ENCODE measurements at regions not wholly inside any gene's neighbourhood (a gene's known extent, or its start where the extent isn't known, plus 50 kb on each side); places are given as distances from the start of the nearest gene placed in this dataset.

DNA sequence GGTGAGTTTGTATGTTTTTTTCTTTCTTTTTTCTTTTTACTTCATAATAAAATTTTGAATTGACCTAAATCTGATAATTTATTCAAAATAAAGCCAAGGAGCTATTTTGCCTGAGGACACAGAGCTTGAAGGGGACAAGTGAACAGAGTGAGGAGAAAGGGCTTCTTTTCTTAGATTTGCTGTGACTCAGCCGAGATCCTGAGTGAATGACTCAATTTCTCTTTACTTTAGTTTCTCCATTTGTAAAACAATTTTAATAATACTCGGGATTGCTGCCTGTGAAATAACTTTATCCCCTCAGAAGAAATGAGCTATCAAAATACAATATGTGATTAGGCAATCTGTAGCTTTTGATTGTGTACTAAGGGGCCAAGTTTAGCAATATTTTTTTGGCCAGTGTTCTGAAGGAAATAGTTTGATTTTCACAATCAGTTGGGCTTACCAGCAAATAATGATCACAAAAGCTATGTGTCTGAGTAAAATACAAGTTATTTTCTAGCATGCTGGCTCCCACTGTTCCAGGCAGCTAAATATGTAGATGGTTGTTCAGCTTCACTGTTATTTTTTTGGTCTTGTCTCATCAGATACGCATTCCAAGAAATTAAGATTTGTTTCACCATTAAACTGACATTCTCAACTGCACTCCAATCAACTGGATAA lies 437.5 kb downstream of the FGF9 start:
- DNase-seq: no peak
- H3K27me3 ChIP-seq (replicated peaks in 2 of 5; ENCODE audit: control insufficient read depth in 4 of 5, insufficient read depth in 5 of 5, low read length in 4 of 5): peaks cover 0 to 2% (median 0%) of the 10 kb centered on the region in 5 experiments
- CTCF ChIA-PET: interaction anchor here (0.9 to 1.0 kb wide), 2 partner anchors 9 to 24 kb away, joined by 3 to 4 read pairs; no protein-coding TSS in a partner anchor
- POLR2A ChIA-PET: no interaction called here
- H3K36me3 ChIP-seq (ENCODE audit: control insufficient read depth in 4 of 4, insufficient read depth in 4 of 4, low read length in 3 of 4): no peaks in the 10 kb centered on the region
- H3K9me3 ChIP-seq (ENCODE audit: control extremely low read depth in 1 of 5, control insufficient read depth in 4 of 5, insufficient read depth in 2 of 5, low read depth in 1 of 5, low read length in 4 of 5): peaks cover 0 to 9% (median 8%) of the 10 kb centered on the region in 5 experiments
- no peaks in the 10 kb centered on the region for H3K4me1 ChIP-seq (ENCODE audit: control extremely low read depth in 1 of 4, control insufficient read depth in 4 of 4, insufficient read depth in 4 of 4, low read length in 3 of 4)
- H3K27ac ChIP-seq (ENCODE audit: insufficient read depth in 1 of 2, low read depth in 1 of 2, low read length in 2 of 2, poor library complexity in 1 of 2, severe bottlenecking in 2 of 2): no peak overlapping the region
- WGBS (ENCODE audit: insufficient coverage): no CpG with 5 or more reads among the region's 3 CpGs
- H3K4me3 ChIP-seq (ENCODE audit: control insufficient read depth in 1 of 7, extremely low read depth in 1 of 7, insufficient read depth in 4 of 7, low read depth in 2 of 7, low read length in 6 of 7): no peak overlapping the region

DNA sequence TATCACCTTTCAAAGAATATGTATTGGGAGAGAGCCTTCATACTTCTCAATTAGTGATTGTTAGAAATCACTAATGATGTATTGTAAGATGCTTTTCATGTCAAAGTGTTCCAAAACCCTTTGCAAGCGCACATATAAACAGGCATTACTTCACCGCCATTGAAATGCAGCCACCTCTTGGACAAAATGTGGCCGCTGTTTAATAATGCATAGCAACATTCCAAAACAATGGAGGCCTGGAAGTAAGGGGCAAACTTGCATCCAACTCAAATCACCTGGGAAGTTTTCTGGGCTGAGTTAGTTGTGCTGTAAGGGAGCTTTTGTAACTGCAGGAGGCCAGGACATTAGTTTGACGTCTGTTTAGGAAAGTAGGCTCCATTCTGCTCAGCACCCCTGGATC lies 438.1 kb downstream of the FGF9 start:
- H3K27me3 ChIP-seq (replicated peaks in 2 of 5; ENCODE audit: control insufficient read depth in 4 of 5, insufficient read depth in 5 of 5, low read length in 4 of 5): peaks cover 0 to 2% (median 0%) of the 10 kb centered on the region in 5 experiments
- POLR2A ChIA-PET: no interaction called here
- 100% methylated on average over 2 of the region's 4 CpGs for WGBS (ENCODE audit: insufficient coverage)
- H3K4me1 ChIP-seq (ENCODE audit: control extremely low read depth in 1 of 4, control insufficient read depth in 4 of 4, insufficient read depth in 4 of 4, low read length in 3 of 4): peaks cover 0 to under 1% (median under 1%) of the 10 kb centered on the region in 4 experiments
- no peak overlapping the region for H3K27ac ChIP-seq (ENCODE audit: insufficient read depth in 1 of 2, low read depth in 1 of 2, low read length in 2 of 2, poor library complexity in 1 of 2, severe bottlenecking in 2 of 2)
- H3K4me3 ChIP-seq (ENCODE audit: control insufficient read depth in 1 of 7, extremely low read depth in 1 of 7, insufficient read depth in 4 of 7, low read depth in 2 of 7, low read length in 6 of 7): no peak overlapping the region
- peaks cover 0 to 10% (median 8%) of the 10 kb centered on the region in 5 experiments for H3K9me3 ChIP-seq (ENCODE audit: control extremely low read depth in 1 of 5, control insufficient read depth in 4 of 5, insufficient read depth in 2 of 5, low read depth in 1 of 5, low read length in 4 of 5)
- H3K36me3 ChIP-seq (ENCODE audit: control insufficient read depth in 4 of 4, insufficient read depth in 4 of 4, low read length in 3 of 4): no peaks in the 10 kb centered on the region
- CTCF ChIA-PET: interaction anchor here (0.9 to 1.0 kb wide), 2 partner anchors 10 to 23 kb away, joined by 3 to 4 read pairs; no protein-coding TSS in a partner anchor
- DNase-seq: no peak

DNA sequence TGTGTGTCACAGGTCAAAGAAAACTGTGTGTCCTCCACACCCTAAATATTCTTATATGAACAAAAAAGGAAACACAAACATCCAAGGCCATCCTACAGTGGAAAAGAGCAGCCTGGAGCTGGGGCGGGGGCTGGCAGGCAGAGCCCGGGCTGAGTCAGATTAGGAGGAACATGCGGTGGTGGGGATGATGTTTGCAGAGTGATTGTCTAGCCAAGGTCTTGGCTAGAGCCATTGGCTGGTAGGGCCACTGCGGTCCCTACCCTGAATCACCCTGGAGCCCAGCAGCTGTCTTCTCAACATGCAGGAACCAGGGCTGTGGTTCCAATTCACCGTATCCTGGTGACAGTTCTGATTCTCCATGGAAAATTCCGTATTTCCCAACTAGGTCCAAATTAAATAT lies 439.5 kb downstream of the FGF9 start:
- H3K27ac ChIP-seq (ENCODE audit: insufficient read depth in 1 of 2, low read depth in 1 of 2, low read length in 2 of 2, poor library complexity in 1 of 2, severe bottlenecking in 2 of 2): no peak overlapping the region
- H3K36me3 ChIP-seq (ENCODE audit: control insufficient read depth in 4 of 4, insufficient read depth in 4 of 4, low read length in 3 of 4): no peaks in the 10 kb centered on the region
- CTCF ChIA-PET: no interaction called here
- peaks cover 0 to 2% (median 0%) of the 10 kb centered on the region in 5 experiments for H3K27me3 ChIP-seq (replicated peaks in 2 of 5; ENCODE audit: control insufficient read depth in 4 of 5, insufficient read depth in 5 of 5, low read length in 4 of 5)
- peaks cover 4 to 13% (median 9%) of the 10 kb centered on the region in 4 experiments for H3K4me1 ChIP-seq (ENCODE audit: control extremely low read depth in 1 of 4, control insufficient read depth in 4 of 4, insufficient read depth in 4 of 4, low read length in 3 of 4)
- no peak overlapping the region for H3K4me3 ChIP-seq (ENCODE audit: control insufficient read depth in 1 of 7, extremely low read depth in 1 of 7, insufficient read depth in 4 of 7, low read depth in 2 of 7, low read length in 6 of 7)
- 100% methylated on average over 3 of the region's 6 CpGs for WGBS (ENCODE audit: insufficient coverage)
- no peak for DNase-seq
- peaks cover 0 to 10% (median 8%) of the 10 kb centered on the region in 5 experiments for H3K9me3 ChIP-seq (ENCODE audit: control extremely low read depth in 1 of 5, control insufficient read depth in 4 of 5, insufficient read depth in 2 of 5, low read depth in 1 of 5, low read length in 4 of 5)
- POLR2A ChIA-PET: no interaction called here

DNA sequence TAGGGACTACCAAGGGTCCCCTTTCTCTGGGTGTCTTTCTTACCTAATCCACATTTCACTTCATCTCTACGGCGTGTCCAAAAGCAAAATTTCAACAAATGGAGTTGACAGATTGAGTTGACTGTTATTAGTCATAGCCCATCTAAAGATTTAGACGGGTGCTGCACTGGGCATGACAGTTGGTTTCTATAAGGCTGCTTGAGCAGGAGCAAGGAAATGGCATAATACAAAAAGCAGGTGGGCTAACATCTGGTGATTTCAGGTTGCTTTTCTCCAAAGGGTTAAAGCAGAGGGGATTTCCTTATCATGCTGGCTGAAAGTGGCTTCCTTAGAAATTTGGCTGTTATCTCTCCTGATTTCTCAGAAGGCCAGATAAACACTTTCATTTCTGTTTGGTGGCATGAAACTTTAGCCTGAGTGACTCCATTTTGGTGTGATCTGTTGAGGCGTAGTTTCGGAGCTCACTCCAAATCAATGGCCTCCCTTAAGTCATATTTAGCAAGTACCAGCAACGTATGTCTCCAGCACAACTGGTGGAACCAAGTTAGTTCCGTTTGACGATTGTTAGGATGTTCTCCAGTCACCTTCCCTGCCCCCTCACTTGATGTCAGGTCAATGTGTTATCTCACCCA lies 440.4 kb downstream of the FGF9 start:
- WGBS (ENCODE audit: insufficient coverage): 93% methylated on average over 8 of the region's 8 CpGs
- peaks cover 0 to 10% (median 8%) of the 10 kb centered on the region in 5 experiments for H3K9me3 ChIP-seq (ENCODE audit: control extremely low read depth in 1 of 5, control insufficient read depth in 4 of 5, insufficient read depth in 2 of 5, low read depth in 1 of 5, low read length in 4 of 5)
- peaks cover 0 to 2% (median 0%) of the 10 kb centered on the region in 5 experiments for H3K27me3 ChIP-seq (replicated peaks in 2 of 5; ENCODE audit: control insufficient read depth in 4 of 5, insufficient read depth in 5 of 5, low read length in 4 of 5)
- peaks cover 4 to 14% (median 9%) of the 10 kb centered on the region in 4 experiments for H3K4me1 ChIP-seq (ENCODE audit: control extremely low read depth in 1 of 4, control insufficient read depth in 4 of 4, insufficient read depth in 4 of 4, low read length in 3 of 4)
- no peak overlapping the region for H3K27ac ChIP-seq (ENCODE audit: insufficient read depth in 1 of 2, low read depth in 1 of 2, low read length in 2 of 2, poor library complexity in 1 of 2, severe bottlenecking in 2 of 2)
- ChIA-PET CTCF (no interaction called here), POLR2A (no interaction called here)
- peak in 1 of 3 donors; percentile 15 for DNase-seq
- H3K36me3 ChIP-seq (ENCODE audit: control insufficient read depth in 4 of 4, insufficient read depth in 4 of 4, low read length in 3 of 4): no peaks in the 10 kb centered on the region
- no peak overlapping the region for H3K4me3 ChIP-seq (ENCODE audit: control insufficient read depth in 1 of 7, extremely low read depth in 1 of 7, insufficient read depth in 4 of 7, low read depth in 2 of 7, low read length in 6 of 7)

DNA sequence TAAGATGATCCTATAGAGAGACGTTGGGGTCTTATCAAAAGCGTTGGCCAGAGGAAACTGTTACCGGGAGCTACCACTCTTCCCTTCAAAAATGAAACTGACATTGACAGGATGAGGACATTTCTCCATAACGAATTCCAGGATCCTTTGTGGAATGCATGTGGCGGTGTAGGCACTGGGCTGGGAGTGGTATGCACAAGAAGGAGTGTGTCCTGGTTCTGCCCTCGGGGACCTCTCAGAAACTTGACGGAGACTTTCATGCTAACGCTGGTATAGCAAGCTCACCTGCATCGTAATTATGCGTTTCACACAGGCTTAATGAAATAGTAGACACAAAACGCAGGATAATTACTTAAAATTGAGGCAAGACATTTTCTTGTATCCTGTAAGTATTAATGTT lies 441.1 kb downstream of the FGF9 start:
- Histone ChIP-seq H3K27me3 (replicated peaks in 2 of 5; ENCODE audit: control insufficient read depth in 4 of 5, insufficient read depth in 5 of 5, low read length in 4 of 5) (peaks cover 0 to 2% (median 0%) of the 10 kb centered on the region in 5 experiments), H3K27ac (ENCODE audit: insufficient read depth in 1 of 2, low read depth in 1 of 2, low read length in 2 of 2, poor library complexity in 1 of 2, severe bottlenecking in 2 of 2) (no peak overlapping the region), H3K4me1 (ENCODE audit: control extremely low read depth in 1 of 4, control insufficient read depth in 4 of 4, insufficient read depth in 4 of 4, low read length in 3 of 4) (peaks cover 4 to 14% (median 9%) of the 10 kb centered on the region in 4 experiments), H3K4me3 (ENCODE audit: control insufficient read depth in 1 of 7, extremely low read depth in 1 of 7, insufficient read depth in 4 of 7, low read depth in 2 of 7, low read length in 6 of 7) (no peak overlapping the region), H3K9me3 (ENCODE audit: control extremely low read depth in 1 of 5, control insufficient read depth in 4 of 5, insufficient read depth in 2 of 5, low read depth in 1 of 5, low read length in 4 of 5) (peaks cover 0 to 10% (median 8%) of the 10 kb centered on the region in 5 experiments), H3K36me3 (ENCODE audit: control insufficient read depth in 4 of 4, insufficient read depth in 4 of 4, low read length in 3 of 4) (no peaks in the 10 kb centered on the region)
- ChIA-PET CTCF (no interaction called here), POLR2A (no interaction called here)
- WGBS (ENCODE audit: insufficient coverage): 98% methylated on average over 8 of the region's 11 CpGs
- DNase-seq: no peak

DNA sequence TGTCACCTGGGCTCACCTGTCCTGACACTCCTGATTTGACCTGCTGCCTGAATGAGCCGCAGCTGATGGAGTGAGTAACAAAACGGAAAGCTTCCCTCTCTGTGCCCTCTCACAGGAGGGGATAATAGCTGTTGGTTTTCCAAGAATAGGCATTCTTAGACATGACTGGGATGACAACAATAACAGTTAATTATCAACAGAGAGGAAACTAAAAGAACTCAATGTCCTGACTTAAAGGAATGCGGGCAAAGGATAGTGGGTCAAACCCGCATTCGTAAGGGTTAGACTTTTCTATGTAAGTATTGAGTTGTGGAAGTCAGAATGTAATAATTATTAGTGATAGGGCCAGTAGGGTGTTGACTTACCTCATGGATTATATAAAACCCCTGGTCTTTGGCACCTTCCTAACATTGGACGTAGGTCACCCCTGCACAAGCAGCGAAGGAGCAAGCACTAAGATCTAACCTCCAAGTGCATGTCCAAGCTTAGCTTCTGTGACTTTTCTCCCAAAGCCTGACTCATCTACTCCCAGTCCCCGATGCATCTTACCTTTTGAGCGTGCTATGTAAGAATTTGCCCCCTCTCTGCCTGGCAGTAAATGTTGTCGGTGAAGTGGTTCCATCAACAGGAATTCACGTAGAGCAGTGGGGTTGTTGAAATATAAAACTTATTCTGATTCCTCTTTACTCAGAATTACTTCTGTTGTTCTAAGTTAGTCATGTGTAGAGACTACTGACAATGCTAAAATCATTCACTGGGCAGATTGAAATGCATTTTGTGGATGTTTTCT lies 442.3 kb downstream of the FGF9 start:
- Histone ChIP-seq H3K9me3 (ENCODE audit: control extremely low read depth in 1 of 5, control insufficient read depth in 4 of 5, insufficient read depth in 2 of 5, low read depth in 1 of 5, low read length in 4 of 5) (peaks cover 0 to 10% (median 8%) of the 10 kb centered on the region in 5 experiments), H3K27ac (ENCODE audit: insufficient read depth in 1 of 2, low read depth in 1 of 2, low read length in 2 of 2, poor library complexity in 1 of 2, severe bottlenecking in 2 of 2) (no peak overlapping the region), H3K4me3 (ENCODE audit: control insufficient read depth in 1 of 7, extremely low read depth in 1 of 7, insufficient read depth in 4 of 7, low read depth in 2 of 7, low read length in 6 of 7) (no peak overlapping the region), H3K27me3 (replicated peaks in 2 of 5; ENCODE audit: control insufficient read depth in 4 of 5, insufficient read depth in 5 of 5, low read length in 4 of 5) (no peaks in the 10 kb centered on the region), H3K4me1 (ENCODE audit: control extremely low read depth in 1 of 4, control insufficient read depth in 4 of 4, insufficient read depth in 4 of 4, low read length in 3 of 4) (peaks cover 4 to 14% (median 9%) of the 10 kb centered on the region in 4 experiments), H3K36me3 (ENCODE audit: control insufficient read depth in 4 of 4, insufficient read depth in 4 of 4, low read length in 3 of 4) (no peaks in the 10 kb centered on the region)
- ChIA-PET CTCF (no interaction called here), POLR2A (no interaction called here)
- peak in 1 of 3 donors; percentile 10 for DNase-seq
- 100% methylated on average over 4 of the region's 11 CpGs for WGBS (ENCODE audit: insufficient coverage)

All from common myeloid progenitor, CD34-positive (primary cell).